ENCODE measurements at regions not wholly inside any gene's neighbourhood (a gene's known extent, or its start where the extent isn't known, plus 50 kb on each side); places are given as distances from the start of the nearest gene placed in this dataset.

DNA sequence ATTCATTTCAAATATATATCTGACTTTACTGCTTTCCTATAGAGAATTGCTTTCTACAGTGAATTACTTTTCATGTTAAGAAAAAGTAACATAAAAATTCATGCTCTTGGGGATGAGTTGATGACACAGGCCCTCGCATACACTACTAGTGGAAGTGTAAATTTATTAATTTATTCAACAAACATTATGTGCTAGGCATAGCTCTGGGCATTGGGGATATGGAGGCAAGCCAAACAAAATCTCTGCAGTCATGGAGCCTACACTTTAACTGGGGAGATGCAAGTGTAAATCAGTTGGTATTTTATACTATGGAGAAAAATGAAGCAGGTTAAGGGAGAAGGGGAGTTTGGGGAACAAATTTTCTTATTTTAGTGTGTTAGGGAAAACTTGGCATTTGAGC, 340.7 kb downstream of the RAP2B start:
- no peaks in the 10 kb centered on the region for H3K36me3 Mint-ChIP-seq
- H3K27ac Mint-ChIP-seq: no peak overlapping the region
- no peak for DNase-seq (ENCODE audit: low spot score)
- no peak for TF ChIP-seq HMGA2 (CRISPR knock-in tag; IDR thresholded peaks at IDR 0.05)
- TF ChIP-seq NR2C2 (CRISPR knock-in tag; IDR thresholded peaks at IDR 0.05): no peak
- TF ChIP-seq TCF7 (CRISPR knock-in tag; IDR thresholded peaks at IDR 0.05; ENCODE audit: low read depth): no peak
- no peak for TF ChIP-seq ATF1 (CRISPR knock-in tag; IDR thresholded peaks at IDR 0.05)
- no peak for TF ChIP-seq ESRRA (CRISPR knock-in tag; IDR thresholded peaks at IDR 0.05; ENCODE audit: borderline replicate concordance)
- no peak for TF ChIP-seq ZNF121 (CRISPR knock-in tag; IDR thresholded peaks at IDR 0.05)
- no peak for TF ChIP-seq E2F5 (CRISPR knock-in tag; IDR thresholded peaks at IDR 0.05)
- TF ChIP-seq, protein P1, sequence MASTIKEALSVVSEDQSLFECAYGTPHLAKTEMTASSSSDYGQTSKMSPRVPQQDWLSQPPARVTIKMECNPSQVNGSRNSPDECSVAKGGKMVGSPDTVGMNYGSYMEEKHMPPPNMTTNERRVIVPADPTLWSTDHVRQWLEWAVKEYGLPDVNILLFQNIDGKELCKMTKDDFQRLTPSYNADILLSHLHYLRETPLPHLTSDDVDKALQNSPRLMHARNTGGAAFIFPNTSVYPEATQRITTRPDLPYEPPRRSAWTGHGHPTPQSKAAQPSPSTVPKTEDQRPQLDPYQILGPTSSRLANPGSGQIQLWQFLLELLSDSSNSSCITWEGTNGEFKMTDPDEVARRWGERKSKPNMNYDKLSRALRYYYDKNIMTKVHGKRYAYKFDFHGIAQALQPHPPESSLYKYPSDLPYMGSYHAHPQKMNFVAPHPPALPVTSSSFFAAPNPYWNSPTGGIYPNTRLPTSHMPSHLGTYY (CRISPR knock-in tag; IDR thresholded peaks at IDR 0.05): no peak
- no peak for TF ChIP-seq ATF2 (CRISPR knock-in tag; IDR thresholded peaks at IDR 0.05; ENCODE audit: borderline replicate concordance, low read depth)
- TF ChIP-seq, protein P2, sequence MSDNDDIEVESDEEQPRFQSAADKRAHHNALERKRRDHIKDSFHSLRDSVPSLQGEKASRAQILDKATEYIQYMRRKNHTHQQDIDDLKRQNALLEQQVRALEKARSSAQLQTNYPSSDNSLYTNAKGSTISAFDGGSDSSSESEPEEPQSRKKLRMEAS (CRISPR knock-in tag; IDR thresholded peaks at IDR 0.05): no peak
- no peak for TF ChIP-seq GABPB1 (CRISPR knock-in tag; IDR thresholded peaks at IDR 0.05)
- TF ChIP-seq RELA (CRISPR knock-in tag; IDR thresholded peaks at IDR 0.05; ENCODE audit: borderline replicate concordance): no peak
- ChIA-PET CTCF (no interaction called here), POLR2A (no interaction called here)
- H3K9me3 Mint-ChIP-seq: no peaks in the 10 kb centered on the region
- no peak overlapping the region for H3K4me3 Mint-ChIP-seq
- no peak for ATAC-seq
- H3K4me1 Mint-ChIP-seq: peaks cover 3% of the 10 kb centered on the region; the same call in 1 of the 2 replicates
- H3K27me3 Mint-ChIP-seq (ENCODE audit: low read depth): no peaks in the 10 kb centered on the region

GRCh38 chr3:153503873-153504272, 341.8 kb downstream of the RAP2B start:
- Mint-ChIP-seq H3K4me3 (no peak overlapping the region), H3K9me3 (no peaks in the 10 kb centered on the region), H3K4me1 (peaks cover 3% of the 10 kb centered on the region; the same call in 1 of the 2 replicates), H3K36me3 (no peaks in the 10 kb centered on the region), H3K27ac (no peak overlapping the region), H3K27me3 (ENCODE audit: low read depth) (no peaks in the 10 kb centered on the region)
- ChIA-PET POLR2A (no interaction called here), CTCF (no interaction called here)
- DNase-seq (ENCODE audit: low spot score): no peak
- no peak for ATAC-seq
- TF ChIP-seq AR (CRISPR knock-in tag; IDR thresholded peaks at IDR 0.05) (no peak), ZNF671 (CRISPR knock-in tag; IDR thresholded peaks at IDR 0.05) (no peak), CTCF (IDR thresholded peaks at IDR 0.05) (no peak), KAT7 (CRISPR knock-in tag; IDR thresholded peaks at IDR 0.05; ENCODE audit: borderline replicate concordance) (no peak), ATF1 (CRISPR knock-in tag; IDR thresholded peaks at IDR 0.05) (no peak), CREM (CRISPR knock-in tag; IDR thresholded peaks at IDR 0.05) (no peak), AFF4 (CRISPR knock-in tag; IDR thresholded peaks at IDR 0.05; ENCODE audit: borderline replicate concordance) (no peak), OVOL2 (CRISPR knock-in tag; IDR thresholded peaks at IDR 0.05; ENCODE audit: borderline replicate concordance) (no peak)
- TF ChIP-seq, protein P2 (CRISPR knock-in tag; IDR thresholded peaks at IDR 0.05): no peak
- TF ChIP-seq, protein P3, sequence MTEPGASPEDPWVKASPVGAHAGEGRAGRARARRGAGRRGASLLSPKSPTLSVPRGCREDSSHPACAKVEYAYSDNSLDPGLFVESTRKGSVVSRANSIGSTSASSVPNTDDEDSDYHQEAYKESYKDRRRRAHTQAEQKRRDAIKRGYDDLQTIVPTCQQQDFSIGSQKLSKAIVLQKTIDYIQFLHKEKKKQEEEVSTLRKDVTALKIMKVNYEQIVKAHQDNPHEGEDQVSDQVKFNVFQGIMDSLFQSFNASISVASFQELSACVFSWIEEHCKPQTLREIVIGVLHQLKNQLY (CRISPR knock-in tag; IDR thresholded peaks at IDR 0.05): no peak
- TF ChIP-seq, protein P4, sequence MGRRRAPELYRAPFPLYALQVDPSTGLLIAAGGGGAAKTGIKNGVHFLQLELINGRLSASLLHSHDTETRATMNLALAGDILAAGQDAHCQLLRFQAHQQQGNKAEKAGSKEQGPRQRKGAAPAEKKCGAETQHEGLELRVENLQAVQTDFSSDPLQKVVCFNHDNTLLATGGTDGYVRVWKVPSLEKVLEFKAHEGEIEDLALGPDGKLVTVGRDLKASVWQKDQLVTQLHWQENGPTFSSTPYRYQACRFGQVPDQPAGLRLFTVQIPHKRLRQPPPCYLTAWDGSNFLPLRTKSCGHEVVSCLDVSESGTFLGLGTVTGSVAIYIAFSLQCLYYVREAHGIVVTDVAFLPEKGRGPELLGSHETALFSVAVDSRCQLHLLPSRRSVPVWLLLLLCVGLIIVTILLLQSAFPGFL (CRISPR knock-in tag; IDR thresholded peaks at IDR 0.05; ENCODE audit: borderline replicate concordance): no peak

Measured in WTC11 (cell line).